ENCODE measurements at regions not wholly inside any gene's neighbourhood (a gene's known extent, or its start where the extent isn't known, plus 50 kb on each side); places are given as distances from the start of the nearest gene placed in this dataset.

DNA sequence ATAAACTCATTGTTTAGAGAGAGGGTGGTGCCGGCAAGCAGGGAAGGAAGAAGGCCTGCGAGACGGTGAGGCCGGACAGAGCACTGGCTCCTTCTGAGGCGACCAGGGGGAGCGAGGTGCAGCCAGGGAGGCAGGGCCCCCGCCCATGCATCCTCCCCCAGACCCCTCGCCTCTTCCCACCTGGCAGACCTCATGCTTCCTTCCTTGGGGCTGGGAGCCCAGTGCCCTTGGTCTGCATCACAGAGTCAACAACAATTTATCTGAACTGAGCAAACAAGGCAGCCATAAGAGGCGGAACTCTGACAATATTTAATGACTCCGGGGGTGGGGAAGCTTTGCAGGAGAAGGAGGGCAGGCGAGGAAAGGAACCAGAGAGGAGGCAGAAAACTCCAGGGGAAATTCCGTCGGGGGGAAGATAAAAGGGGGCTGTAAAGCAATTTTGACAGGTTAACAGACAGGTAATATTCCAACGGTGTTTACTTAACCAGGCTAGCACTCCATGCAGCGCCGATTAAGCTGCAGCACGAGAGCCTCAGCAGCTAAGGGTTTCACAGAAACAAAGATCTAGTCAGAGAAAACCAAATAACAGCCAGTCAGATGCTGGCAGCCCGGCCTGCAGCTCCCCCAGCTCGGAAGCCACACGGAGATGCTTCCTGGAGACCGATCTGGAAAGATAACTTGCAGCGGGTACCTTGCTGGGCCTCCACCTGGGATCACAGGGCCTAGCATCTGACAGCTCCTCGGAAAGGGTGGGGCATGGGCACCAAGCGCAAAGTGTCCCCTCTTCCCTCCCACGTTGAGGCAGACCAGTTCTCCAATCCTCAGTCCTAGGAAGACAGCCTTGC lies 398.2 kb downstream of the SOX9 start:
- no peak overlapping the region for H3K4me3 ChIP-seq
- H3K27ac ChIP-seq: no peak overlapping the region

DNA sequence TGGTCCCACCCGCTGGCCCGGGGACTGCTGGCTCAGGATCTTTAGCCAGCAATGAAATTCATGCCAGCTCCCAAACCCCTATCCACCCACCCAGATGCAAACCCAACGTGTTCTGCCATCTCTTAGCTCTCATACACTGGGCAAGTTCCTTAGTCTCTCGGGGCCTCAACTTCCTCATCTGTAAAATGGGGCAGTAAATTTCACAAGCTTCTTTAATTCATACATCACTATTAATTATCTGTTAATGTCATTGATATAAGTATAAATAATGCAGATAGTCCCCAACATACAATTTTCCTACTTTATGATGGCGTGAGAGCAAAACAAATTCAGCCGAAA lies 398.7 kb downstream of the SOX9 start:
- no peak overlapping the region for H3K27ac ChIP-seq
- H3K4me3 ChIP-seq: no peak overlapping the region

DNA sequence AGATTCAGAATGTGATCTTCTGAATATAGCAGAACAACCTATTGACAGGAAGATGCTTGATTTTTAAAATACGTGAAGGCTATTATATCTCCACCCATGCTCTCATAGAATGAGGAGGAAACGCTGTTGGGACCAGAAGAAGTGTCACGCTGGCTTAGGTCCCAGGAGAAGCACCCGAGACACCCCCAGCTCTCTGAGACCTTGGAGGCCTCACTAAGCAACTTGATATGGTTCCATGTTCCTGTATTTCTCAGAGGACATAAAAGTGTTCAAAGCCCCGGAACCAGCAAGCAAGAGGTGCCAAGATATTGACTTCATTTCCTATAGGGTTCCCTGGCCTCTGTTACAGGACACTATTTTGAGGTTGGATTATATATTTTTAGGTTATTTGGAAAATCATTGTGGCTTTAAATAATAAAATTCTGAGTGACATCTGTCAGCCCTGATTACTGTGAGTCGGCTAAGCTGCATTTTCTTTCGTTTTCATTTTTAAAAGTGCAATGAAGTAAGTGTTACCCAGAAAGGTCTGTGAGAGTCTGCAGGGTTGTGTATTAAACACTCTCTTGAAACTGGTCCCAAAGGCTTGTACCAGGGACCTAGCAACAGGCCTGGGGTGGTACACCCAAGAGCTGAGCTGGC lies 400.0 kb downstream of the SOX9 start:
- no peak overlapping the region for H3K27ac ChIP-seq
- no peak overlapping the region for H3K4me3 ChIP-seq

DNA sequence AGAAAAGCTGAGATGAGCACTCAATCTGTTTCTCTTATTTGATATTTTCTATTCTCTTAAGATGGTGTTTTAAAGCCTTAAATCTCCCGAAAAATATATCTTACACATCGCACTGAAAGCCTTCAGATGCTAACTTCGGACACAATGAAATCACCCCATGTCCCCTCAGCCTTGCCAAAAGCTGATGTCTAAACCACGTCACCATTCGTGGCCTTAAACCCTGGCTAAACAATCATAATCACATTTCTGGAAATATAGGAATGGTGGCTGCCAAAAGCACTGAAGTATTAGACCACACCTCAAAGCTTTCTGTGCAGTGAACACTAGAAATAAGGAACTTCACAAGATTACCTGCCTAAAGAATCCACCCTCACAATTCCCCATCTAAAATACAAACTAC lies 402.7 kb downstream of the SOX9 start:
- no peak overlapping the region for H3K27ac ChIP-seq
- no peak overlapping the region for H3K4me3 ChIP-seq

DNA sequence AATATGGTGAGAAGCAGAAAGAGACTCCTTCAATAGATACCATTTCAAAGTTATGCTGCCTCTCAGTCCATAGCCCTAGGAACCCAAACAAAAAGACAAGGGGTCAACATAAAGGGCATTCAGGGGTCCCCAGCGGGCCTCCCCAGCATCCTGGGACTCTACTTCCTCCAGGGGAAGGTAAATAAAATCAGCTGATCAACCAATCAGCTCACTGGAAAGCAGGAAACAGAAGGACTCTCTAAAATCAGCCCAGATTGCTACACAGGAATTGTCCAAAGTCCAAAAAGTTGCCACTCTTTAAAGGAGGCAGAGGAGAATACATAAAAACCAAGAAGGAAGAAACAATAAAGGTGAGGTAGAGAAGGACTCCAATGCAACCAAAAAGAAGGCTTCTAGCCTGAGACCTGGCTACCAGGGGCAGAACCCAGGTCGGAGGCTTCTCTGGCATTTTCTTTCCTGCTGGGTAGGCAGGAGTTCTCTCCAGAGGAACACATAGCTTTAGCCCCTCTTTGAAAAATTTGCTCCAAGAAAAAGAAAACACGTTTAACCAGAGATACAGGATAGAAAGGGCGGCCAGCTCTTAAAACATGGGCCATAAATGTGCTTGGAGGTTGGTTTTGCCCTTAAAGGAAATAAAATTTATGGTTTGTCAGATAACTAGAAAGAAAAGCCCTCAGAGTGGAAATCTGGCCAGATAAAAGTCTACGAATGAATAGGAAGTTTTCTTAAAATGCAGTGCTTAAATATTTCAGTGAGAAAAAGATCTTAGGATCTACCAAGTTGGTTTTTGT lies 404.6 kb downstream of the SOX9 start:
- H3K4me3 ChIP-seq: no peak overlapping the region
- no peak overlapping the region for H3K27ac ChIP-seq

DNA sequence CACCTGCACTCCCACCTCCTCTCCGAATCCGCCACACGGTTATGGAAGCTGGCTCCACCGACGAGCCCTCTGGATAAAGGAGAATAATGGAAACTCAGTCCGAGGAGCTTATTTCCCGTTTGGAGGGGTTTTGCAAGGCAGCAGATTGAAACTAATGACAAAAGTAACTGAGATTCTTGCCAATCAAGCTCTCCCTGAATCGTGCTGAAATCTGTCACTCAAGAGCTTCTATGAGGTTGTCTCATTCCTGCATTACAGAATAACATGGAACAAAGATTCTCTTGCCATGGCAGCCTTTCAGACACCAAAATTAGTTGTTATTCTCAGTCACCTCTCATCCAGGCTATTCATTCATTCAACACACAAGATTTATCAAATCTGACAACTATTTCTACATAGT lies 405.9 kb downstream of the SOX9 start:
- Histone ChIP-seq H3K4me3 (no peak overlapping the region), H3K27ac (no peak overlapping the region)

DNA sequence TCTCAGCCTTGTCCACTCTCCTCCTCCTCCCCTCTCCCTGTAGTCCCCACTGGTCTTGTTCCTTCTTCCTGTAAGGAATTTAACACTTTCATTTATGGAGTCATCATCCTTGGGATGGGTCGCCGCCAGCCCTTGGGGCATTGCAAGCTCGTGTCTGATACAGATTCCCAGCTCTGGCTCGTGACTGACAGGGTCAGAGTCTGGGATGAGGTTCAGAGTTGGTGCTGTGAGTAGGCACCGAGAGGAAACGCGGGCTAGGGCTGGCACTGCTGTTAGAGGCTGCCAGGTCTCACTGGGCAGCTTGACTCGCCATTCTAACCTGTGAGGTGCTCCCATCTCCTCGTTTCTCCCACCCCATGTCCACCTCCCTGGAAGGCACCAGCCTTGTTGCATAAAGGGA lies 407.0 kb downstream of the SOX9 start:
- Histone ChIP-seq H3K4me3 (no peak overlapping the region), H3K27ac (no peak overlapping the region)

DNA sequence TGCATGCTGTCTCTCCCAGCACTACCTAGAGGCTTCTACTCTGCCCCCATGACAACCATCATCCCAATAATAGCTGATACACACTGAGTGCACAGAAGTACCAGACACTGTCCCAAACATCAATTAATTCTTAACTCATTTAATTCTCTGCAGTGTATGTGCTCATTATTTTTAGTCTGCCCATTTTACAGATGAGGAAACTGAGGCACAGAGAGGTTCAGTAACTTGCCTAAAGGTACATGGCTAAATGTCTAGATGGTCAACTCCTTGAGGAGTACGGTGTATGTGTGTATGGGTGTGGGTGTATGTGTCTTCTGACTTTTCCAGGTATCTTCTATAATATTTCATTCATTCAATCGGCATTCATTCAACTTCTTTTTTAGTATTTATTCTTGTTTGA lies 407.9 kb downstream of the SOX9 start:
- H3K27ac ChIP-seq: no peak overlapping the region
- H3K4me3 ChIP-seq: no peak overlapping the region

DNA sequence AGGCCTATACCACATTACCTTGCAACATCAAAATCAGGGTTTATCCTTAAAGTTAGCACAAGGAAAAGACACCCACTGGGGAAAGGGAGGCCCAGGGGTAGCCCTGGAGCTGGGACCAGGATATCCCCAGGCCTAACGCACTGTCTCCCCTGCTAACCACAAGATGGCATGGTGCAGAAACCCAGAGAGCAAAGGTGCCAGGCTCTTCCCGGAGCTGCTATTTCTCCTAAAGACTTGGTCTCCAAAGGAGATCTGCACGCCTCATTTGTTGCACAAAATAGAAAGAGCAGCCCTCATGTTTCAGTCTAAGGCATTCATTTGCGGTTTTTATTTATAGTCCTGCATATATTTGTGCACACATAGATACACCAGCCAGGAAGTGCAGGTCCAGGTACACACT lies 408.6 kb downstream of the SOX9 start:
- H3K27ac ChIP-seq: no peak overlapping the region
- no peak overlapping the region for H3K4me3 ChIP-seq

DNA sequence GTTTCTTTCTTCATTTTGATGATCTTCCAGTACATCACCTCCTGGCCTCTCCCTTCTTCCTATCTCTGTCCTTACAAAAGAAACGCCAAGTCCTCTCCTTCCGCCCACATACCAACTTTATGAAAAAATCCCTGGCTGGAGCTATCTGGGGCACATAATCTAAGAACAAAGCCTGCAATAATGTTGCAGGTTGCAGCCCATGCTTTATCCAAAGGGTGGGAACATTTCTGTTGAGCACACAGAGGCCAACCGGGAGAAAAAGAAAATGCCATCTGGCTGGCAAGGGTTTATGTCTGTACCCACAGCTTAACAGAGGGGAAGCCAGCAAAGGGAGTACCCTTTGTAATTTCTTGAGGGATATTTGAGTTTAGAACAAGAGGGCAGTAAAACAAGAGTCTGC lies 409.6 kb downstream of the SOX9 start:
- Histone ChIP-seq H3K27ac (no peak overlapping the region), H3K4me3 (no peak overlapping the region)

DNA sequence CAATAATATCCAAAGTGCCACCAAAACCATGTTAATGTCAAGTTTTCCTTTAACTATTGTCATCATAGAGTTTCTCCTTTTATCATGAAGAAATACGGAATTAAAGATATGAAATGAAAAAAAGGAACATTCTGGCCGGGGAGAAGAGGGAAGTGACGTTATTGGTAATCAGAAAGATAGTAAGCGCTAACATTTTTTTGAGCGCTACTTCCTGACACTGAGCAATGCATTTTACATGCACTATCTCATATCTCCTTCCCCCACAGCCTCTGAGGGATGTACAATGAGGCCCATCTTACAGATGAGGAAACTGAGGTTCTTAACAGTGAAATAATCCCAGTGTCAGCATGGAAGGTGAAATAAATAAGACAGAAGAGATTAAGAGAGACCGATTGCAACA lies 410.9 kb downstream of the SOX9 start:
- Histone ChIP-seq H3K27ac (no peak overlapping the region), H3K4me3 (no peak overlapping the region)

DNA sequence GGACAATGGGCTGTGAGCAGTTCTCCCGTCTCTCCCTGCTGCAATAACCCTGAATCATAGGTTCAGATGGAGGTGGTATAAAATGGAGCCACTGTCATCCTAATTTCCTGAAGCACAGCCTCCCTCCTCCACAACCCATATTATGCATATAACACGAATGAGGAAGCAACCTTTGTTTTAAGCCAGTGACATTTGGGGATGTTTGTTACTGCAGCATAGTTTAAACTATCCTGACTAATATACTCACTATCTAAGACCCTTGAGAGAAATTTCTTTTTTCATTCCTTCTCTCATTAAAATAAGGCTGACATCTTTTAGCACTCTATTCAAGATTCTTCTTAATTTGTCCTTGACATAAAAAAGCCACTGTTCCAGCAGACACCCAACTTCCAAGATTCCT lies 413.4 kb downstream of the SOX9 start:
- Histone ChIP-seq H3K4me3 (no peak overlapping the region), H3K27ac (no peak overlapping the region)

DNA sequence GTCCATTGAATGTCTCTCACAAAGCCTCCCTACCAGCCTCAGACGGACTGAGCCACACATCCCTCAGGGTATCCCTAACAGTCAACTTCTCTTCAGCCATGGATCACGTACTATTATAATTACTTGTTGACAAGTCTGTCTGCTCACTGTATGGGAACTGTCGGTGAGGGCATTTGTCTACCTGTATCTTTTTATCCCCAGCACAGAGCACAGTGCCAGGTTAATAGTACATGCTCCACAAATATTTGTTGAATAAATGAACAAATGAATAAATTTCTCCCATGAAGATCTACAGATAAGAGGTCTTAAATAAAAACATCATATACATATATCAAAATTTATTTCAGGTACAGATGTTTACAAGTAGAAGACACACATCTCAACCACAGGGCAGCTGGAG lies 414.0 kb downstream of the SOX9 start:
- Histone ChIP-seq H3K4me3 (no peak overlapping the region), H3K27ac (no peak overlapping the region)

DNA sequence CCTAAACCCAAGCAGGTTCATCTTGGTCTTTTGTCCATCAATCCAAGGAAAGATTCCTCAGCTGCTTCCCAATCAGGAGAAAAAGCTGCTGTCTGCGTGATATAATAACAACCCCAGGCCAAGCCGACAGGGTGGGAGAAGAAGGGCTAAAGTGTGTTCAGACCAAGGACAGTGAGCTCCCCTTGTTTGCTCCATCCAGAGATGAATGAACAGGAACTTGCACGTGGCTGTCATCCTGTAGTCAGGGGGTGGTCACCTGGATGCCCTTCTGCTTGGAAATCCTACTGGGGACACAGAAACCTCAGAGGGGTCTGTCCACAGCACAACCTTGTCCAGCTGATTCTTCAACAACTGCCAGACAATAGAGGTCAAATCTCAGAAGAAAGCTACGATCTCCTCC lies 414.5 kb downstream of the SOX9 start:
- no peak overlapping the region for H3K27ac ChIP-seq
- no peak overlapping the region for H3K4me3 ChIP-seq

DNA sequence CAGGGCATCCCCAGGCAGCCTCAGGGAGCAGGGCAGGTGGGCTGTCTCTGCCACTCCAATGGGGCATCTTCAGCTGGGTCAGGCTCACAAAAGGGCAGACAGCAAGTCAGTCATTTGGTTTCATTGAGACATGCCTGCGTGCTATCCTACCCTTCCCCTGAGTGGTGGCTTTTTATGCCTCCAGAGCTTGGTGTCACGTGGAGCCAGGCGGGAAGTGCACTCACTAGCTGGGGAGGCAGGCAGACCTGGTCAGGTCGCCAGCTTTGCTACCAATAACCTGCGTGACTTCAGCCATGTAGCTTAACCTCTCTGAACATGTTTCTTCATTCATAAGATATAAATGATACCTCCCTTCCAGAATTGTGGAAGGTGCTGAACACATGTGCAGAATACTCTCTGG lies 415.0 kb downstream of the SOX9 start:
- no peak overlapping the region for H3K27ac ChIP-seq
- H3K4me3 ChIP-seq: no peak overlapping the region

DNA sequence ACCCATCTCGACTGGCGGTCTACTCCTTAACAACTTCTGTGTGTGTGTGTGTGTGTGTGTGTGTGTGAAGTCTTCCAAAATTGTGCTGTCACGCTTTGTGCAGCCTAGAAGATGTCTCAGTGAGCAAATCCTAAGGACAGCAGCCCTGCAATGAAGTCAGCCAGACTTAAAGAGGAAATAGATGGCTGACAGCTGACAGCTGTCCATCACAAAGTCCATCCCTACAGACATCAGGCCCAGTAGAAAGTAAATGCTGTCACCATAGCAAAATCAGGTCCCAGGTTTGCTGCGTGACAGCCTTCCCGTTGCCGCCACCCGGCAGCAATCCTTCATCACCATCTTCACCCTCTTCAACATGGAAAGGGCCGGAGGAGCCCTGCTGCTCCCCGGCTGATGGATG lies 416.0 kb downstream of the SOX9 start:
- H3K27ac ChIP-seq: no peak overlapping the region
- no peak overlapping the region for H3K4me3 ChIP-seq

DNA sequence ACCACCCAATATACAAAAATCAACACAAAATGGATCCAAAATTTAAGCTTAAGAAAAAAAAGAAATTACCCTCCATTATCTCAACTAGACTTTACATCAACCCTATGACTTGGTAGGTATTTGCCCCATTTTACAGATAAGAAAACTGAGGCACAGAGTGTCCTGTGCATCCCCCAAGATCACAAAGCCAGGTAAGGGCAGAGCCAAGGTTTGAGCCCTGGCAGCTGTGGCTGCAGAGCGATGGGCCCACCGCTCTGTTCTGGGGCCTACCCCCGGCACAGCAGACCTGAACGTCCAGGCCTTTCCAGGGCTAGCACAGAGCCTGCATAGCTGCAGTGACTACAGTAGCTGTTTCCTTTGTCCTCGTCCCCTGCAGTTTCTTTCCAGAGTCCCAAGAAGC lies 417.6 kb downstream of the SOX9 start:
- Histone ChIP-seq H3K27ac (no peak overlapping the region), H3K4me3 (no peak overlapping the region)

DNA sequence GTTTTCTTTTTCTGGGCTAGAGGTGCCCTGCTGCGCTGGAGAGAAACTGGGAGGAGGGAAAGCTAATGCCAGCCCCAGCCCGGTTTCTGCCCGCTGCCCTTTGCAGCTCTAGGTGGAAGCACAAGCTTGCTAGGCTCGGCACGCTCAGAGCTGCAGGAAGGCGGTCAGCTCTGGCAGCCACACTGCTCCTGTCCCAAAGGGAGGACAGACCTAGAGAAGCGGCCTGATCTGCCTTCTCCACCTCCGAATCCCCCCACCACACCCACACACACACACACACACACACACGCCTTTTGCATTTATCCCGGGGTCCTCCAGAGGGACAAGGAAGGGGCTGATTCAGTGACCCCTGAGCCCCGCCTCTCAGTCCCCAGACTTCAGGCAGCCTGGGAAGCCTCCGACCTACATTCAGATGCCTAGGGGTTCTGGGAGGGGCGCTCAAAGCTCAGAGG lies 418.1 kb downstream of the SOX9 start:
- no peak overlapping the region for H3K4me3 ChIP-seq
- no peak overlapping the region for H3K27ac ChIP-seq

DNA sequence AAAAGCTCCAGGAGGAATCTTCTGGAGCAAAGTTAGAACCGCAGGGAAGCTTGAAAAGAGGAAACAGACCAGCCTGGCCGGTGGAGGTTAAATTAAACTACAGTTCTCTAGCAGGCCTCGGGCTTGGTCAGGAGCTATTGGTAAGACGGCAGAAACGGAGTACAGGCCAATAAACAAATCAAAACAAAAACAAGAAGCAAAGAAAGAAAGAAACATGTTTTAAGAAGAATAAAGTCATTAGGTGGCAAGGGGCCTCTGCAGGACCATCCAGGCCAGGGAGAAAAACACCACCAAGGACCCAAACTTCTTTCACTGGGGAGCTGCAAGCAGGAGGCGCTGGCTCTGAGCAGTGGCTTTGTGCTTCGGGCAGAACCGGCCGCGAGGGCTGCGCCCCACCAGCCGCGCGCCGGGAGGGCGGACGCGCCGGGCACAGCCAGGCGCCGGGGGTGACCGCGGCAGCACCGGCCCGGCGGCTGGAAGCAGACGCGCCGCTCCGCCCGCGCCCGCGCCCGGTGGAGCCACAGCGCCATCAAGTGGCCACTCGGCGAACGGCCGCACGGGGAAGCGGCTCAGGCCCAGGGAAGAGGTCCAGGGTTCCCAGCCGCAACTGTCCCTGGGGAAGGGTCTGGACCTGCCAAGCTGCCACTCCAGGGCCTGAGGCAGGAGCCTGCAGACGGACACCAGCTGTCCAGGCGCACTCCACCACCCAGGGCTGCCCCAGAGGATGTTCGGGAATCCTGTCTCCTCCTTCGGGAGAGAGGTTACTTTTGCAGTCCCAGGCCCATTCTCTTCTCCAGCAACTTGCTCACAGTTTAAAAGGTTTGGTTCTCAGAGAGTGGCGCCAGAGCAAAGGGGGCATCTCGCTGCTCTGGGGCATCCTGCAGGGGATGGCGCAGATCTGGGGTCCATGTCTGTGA lies 419.4 kb downstream of the SOX9 start:
- H3K4me3 ChIP-seq: peak overlapping the region in 1 of 7 experiments; percentile 18
- peak overlapping the region in 1 of 21 experiments; percentile 38 for H3K27ac ChIP-seq

DNA sequence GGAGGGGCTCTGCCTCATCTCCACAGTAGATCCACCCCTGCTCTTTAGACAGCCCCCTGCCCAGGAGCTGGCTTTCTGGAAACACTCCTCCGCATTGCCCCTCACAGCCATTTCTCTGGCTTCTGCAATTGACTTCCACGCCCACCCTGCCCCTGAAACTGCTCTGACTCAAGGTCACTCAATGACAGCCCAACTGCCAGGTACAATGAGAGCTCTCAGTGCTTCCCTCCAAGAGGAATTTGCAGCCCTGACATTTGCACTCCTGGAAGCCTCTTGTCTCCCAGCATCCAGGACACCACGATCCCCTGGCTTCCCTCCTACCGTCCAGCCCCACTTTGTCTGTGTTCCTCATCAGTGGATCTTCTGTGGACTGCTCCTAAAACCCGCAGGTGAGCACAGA lies 421.5 kb downstream of the SOX9 start:
- H3K27ac ChIP-seq: no peak overlapping the region
- no peak overlapping the region for H3K4me3 ChIP-seq
